Liver (tissue), 8 donors: ENCODE measurements at regions not wholly inside any gene's neighbourhood (a gene's known extent, or its start where the extent isn't known, plus 50 kb on each side); places are given as distances from the start of the nearest gene placed in this dataset.

ENCODE experiments used
- DNase-seq: peaks from one replicate; pipeline ENCODE4 v3.0.0-alpha.2; 2017; ENCODE audit warnings: low spot score
- H3K27ac ChIP-seq, 2 donors: one replicate each; pipeline ENCODE4 v1.7.0; 2013; ENCODE audit warnings: inconsistent platforms in 2 of 2, low read length in 2 of 2, control low read depth in 1 of 2, low read depth in 1 of 2, mild to moderate bottlenecking in 1 of 2
- H3K27me3 ChIP-seq, 4 donors: one replicate each; pipeline versions ENCODE4 v1.6.1 to v1.7.0; 2013; ENCODE audit warnings: low read length in 3 of 4, inconsistent platforms in 1 of 4, mild to moderate bottlenecking in 1 of 4, moderate library complexity in 1 of 4; ENCODE audit not compliant: control insufficient read depth in 4 of 4, insufficient read depth in 4 of 4
- H3K36me3 ChIP-seq, 4 donors: one replicate each; pipeline versions ENCODE4 v1.6.1 to v1.7.0; 2013; ENCODE audit warnings: low read length in 3 of 4, mild to moderate bottlenecking in 3 of 4, low read depth in 1 of 4, moderate library complexity in 1 of 4; ENCODE audit not compliant: control insufficient read depth in 4 of 4, insufficient read depth in 3 of 4
- H3K4me1 ChIP-seq, 4 donors: one replicate each; pipeline versions ENCODE4 v1.6.1 to v1.7.0; 2013; ENCODE audit warnings: low read length in 3 of 4, mild to moderate bottlenecking in 3 of 4, moderate library complexity in 1 of 4; ENCODE audit not compliant: control insufficient read depth in 4 of 4, insufficient read depth in 4 of 4
- H3K4me3 ChIP-seq, 3 donors: one replicate each; pipeline versions ENCODE4 v1.6.1 to v1.7.0; 2013; ENCODE audit warnings: low read length in 3 of 3, control low read depth in 1 of 3, low read depth in 1 of 3, mild to moderate bottlenecking in 1 of 3
- H3K9ac ChIP-seq, 2 donors: one replicate each; pipeline ENCODE4 v1.7.0; 2013; ENCODE audit warnings: low read length in 2 of 2, mild to moderate bottlenecking in 2 of 2, moderate library complexity in 2 of 2, control low read depth in 1 of 2, low read depth in 1 of 2
- H3K9me3 ChIP-seq, 4 donors: one replicate each; pipeline versions ENCODE4 v1.6.1 to v1.7.0; 2013; ENCODE audit warnings: low read length in 3 of 4; ENCODE audit not compliant: control insufficient read depth in 4 of 4
- ATF3 ChIP-seq: IDR thresholded peaks from 2 replicates; pipeline ENCODE4 v1.6.1; 2016; ENCODE audit warnings: antibody characterized with exemption
- CTCF ChIP-seq: fragments of 150-350 bp; IDR thresholded peaks from 2 replicates; pipeline ENCODE4 v1.5.1; 2017; ENCODE audit warnings: improper control_type of control experiment, low read depth, low read length; ENCODE audit not compliant: missing input control
- EGR1 ChIP-seq, 2 donors: IDR thresholded peaks; 2 replicates each; pipeline ENCODE4 v1.6.1; 2016 to 2018; ENCODE audit warnings: antibody characterized with exemption in 2 of 2, low read depth in 2 of 2
- FOXA1 ChIP-seq: IDR thresholded peaks from 2 replicates; pipeline ENCODE4 v1.6.1; 2016; ENCODE audit warnings: antibody characterized with exemption
- FOXA2 ChIP-seq: IDR thresholded peaks from 2 replicates; pipeline ENCODE4 v1.6.1; 2016; ENCODE audit warnings: antibody characterized with exemption
- GABPA ChIP-seq, 2 donors: IDR thresholded peaks in 1 of 2; conservative IDR thresholded peaks in 1 of 2; 2 replicates each; pipeline ENCODE4 v1.6.1; 2016; ENCODE audit warnings: antibody characterized with exemption in 2 of 2, mild to moderate bottlenecking in 1 of 2, moderate library complexity in 1 of 2
- HNF4A ChIP-seq, 2 donors: conservative IDR thresholded peaks; 2 replicates each; pipeline ENCODE4 v1.6.1; 2016; ENCODE audit warnings: antibody characterized with exemption in 2 of 2, mild to moderate bottlenecking in 2 of 2
- HNF4G ChIP-seq: IDR thresholded peaks from 2 replicates; pipeline ENCODE4 v1.6.1; 2016; ENCODE audit warnings: antibody characterized with exemption
- JUND ChIP-seq, 2 donors: IDR thresholded peaks; 2 replicates each; pipeline ENCODE4 v1.6.1; 2016; ENCODE audit warnings: antibody characterized with exemption in 2 of 2
- MAX ChIP-seq: IDR thresholded peaks from 2 replicates; pipeline ENCODE4 v1.6.1; 2016; ENCODE audit warnings: antibody characterized with exemption
- NR2F2 ChIP-seq: IDR thresholded peaks from 2 replicates; pipeline ENCODE4 v1.6.1; 2016; ENCODE audit warnings: antibody characterized with exemption
- RAD21 ChIP-seq, 2 donors: IDR thresholded peaks; 2 replicates each; pipeline ENCODE4 v1.6.1; 2016; ENCODE audit warnings: antibody characterized with exemption in 2 of 2, mild to moderate bottlenecking in 2 of 2
- REST ChIP-seq: IDR thresholded peaks from 2 replicates; pipeline ENCODE4 v1.6.1; 2016; ENCODE audit warnings: antibody characterized with exemption, mild to moderate bottlenecking
- RXRA ChIP-seq, 2 donors: IDR thresholded peaks; 2 replicates each; pipeline ENCODE4 v1.6.1; 2017 to 2018; ENCODE audit warnings: antibody characterized with exemption in 2 of 2, mild to moderate bottlenecking in 1 of 2
- SP1 ChIP-seq: IDR thresholded peaks from 2 replicates; pipeline ENCODE4 v1.6.1; 2018; ENCODE audit warnings: antibody characterized with exemption, mild to moderate bottlenecking
- TAF1 ChIP-seq: conservative IDR thresholded peaks from 2 replicates; pipeline ENCODE4 v1.6.1; 2016; ENCODE audit warnings: antibody characterized with exemption, mild to moderate bottlenecking
- ZBTB33 ChIP-seq: IDR thresholded peaks from 2 replicates; pipeline ENCODE4 v1.6.1; 2016; ENCODE audit warnings: antibody characterized with exemption
- WGBS: extraction: QIAGEN DNeasy Blood & Tissue Kit; methylation state at CpG from one replicate; pipeline ENCODE4 v1.1.7; 2013; 5-methylcytosine and 5-hydroxymethylcytosine counted together
- donor health status: healthy.
- donor health status: healthy.
- donor health status: healthy.
- donor health status: healthy.
- donor health status: healthy.

- H3K27ac ChIP-seq = no peak overlapping the region
- TF ChIP-seq JUND (IDR thresholded peaks at IDR 0.05) = no peak
- no peak for TF ChIP-seq TAF1
- TF ChIP-seq SP1 = no peak
- TF ChIP-seq RAD21 (IDR thresholded peaks at IDR 0.05) = no peak
- no peak for TF ChIP-seq GABPA (IDR thresholded peaks at IDR 0.05 in 1 of 2, conservative IDR thresholded peaks at IDR 0.05 in 1 of 2)
- no peak for TF ChIP-seq MAX
- TF ChIP-seq ATF3 = no peak
- no peak for TF ChIP-seq REST
- TF ChIP-seq RXRA (IDR thresholded peaks at IDR 0.05) = no peak
- no peak for TF ChIP-seq CTCF
- TF ChIP-seq HNF4A (conservative IDR thresholded peaks at IDR 0.05) = no peak
- no peak for TF ChIP-seq EGR1 (IDR thresholded peaks at IDR 0.05; ENCODE audit: low read depth in 2 of 2)
- TF ChIP-seq FOXA2 = no peak
- TF ChIP-seq ZBTB33 = no peak
- no peak for TF ChIP-seq HNF4G
- no peak for TF ChIP-seq FOXA1
- no peak for TF ChIP-seq NR2F2
- H3K27me3 ChIP-seq = no peaks in the 10 kb centered on the region
- no peak for DNase-seq
- no peaks in the 10 kb centered on the region for H3K9me3 ChIP-seq
- no peak overlapping the region for H3K4me3 ChIP-seq
- H3K4me1 ChIP-seq = peaks cover 0 to 9% (median 4%) of the 10 kb centered on the region in 4 donors
- H3K9ac ChIP-seq = no peak overlapping the region
- WGBS = 81% methylated on average over 30 of the region's 30 CpGs
- no peaks in the 10 kb centered on the region for H3K36me3 ChIP-seq
Observed at GRCh38 chr22:49034836-49035817, 792.5 kb downstream of the BRD1 start.
